HS-5 (cell line): ENCODE measurements at regions not wholly inside any gene's neighbourhood (a gene's known extent, or its start where the extent isn't known, plus 50 kb on each side); places are given as distances from the start of the nearest gene placed in this dataset.
"Not testable (repeated sequence)": the region's sequence is repeated elsewhere in the genome, so short reads cannot be mapped to it uniquely, and the experiment has no call there.

ENCODE experiments used
- DNase-seq: peaks from one replicate; pipeline ENCODE4 v3.0.0-alpha.2; 2012; ENCODE audit warnings: low read depth

GRCh38 chr5:13640270-13640669, 304.2 kb downstream of the DNAH5 start:
- DNase-seq = no peak

GRCh38 chr5:13632676-13633075, 311.8 kb downstream of the DNAH5 start:
- no peak for DNase-seq

- DNase-seq = no peak
These were observed 315.3 kb downstream of the DNAH5 start for GRCh38 chr5:13629218-13629617.

- DNase-seq = no peak
These were observed 316.6 kb downstream of the DNAH5 start for GRCh38 chr5:13627673-13628454.

- no peak for DNase-seq
These were observed 318.8 kb downstream of the DNAH5 start for GRCh38 chr5:13625616-13626198.

GRCh38 chr5:13624283-13625074, 320.0 kb downstream of the DNAH5 start:
- no peak for DNase-seq

GRCh38 chr5:13613621-13614020, 330.9 kb downstream of the DNAH5 start:
- DNase-seq = no peak

GRCh38 chr5:13611604-13612003, 332.9 kb downstream of the DNAH5 start:
- DNase-seq = no peak

- DNase-seq = no peak
These were observed 335.0 kb downstream of the DNAH5 start for GRCh38 chr5:13609504-13609903.

GRCh38 chr5:13606051-13606450, 338.4 kb downstream of the DNAH5 start:
- peak; percentile 33 for DNase-seq

GRCh38 chr5:13601112-13601511, 343.4 kb downstream of the DNAH5 start:
- DNase-seq = no peak

GRCh38 chr5:13595978-13596377, 348.5 kb downstream of the DNAH5 start:
- DNase-seq = no peak

- peak; percentile 91 for DNase-seq
These were observed 352.9 kb downstream of the DNAH5 start for GRCh38 chr5:13591621-13592020.

- DNase-seq = no peak
These were observed 359.2 kb downstream of the DNAH5 start for GRCh38 chr5:13585324-13585723.

- no peak for DNase-seq
These were observed 362.6 kb downstream of the DNAH5 start for GRCh38 chr5:13581914-13582313.

GRCh38 chr5:13581132-13581531, 363.4 kb downstream of the DNAH5 start:
- DNase-seq = no peak

GRCh38 chr5:13580058-13580457, 364.4 kb downstream of the DNAH5 start:
- no peak for DNase-seq

- DNase-seq = not testable (repeated sequence)
These were observed 365.4 kb downstream of the DNAH5 start for GRCh38 chr5:13579091-13579490.

GRCh38 chr5:13578311-13579039, 366.0 kb downstream of the DNAH5 start:
- DNase-seq = not testable (repeated sequence)

GRCh38 chr5:13574574-13574973, 369.9 kb downstream of the DNAH5 start:
- DNase-seq = no peak

GRCh38 chr5:13572163-13572562, 372.3 kb downstream of the DNAH5 start:
- DNase-seq = no peak

GRCh38 chr5:13569090-13569715, 375.3 kb downstream of the DNAH5 start:
- no peak for DNase-seq
